ENCODE measurements at regions not wholly inside any gene's neighbourhood (a gene's known extent, or its start where the extent isn't known, plus 50 kb on each side); places are given as distances from the start of the nearest gene placed in this dataset.

GRCh38 chr16:79752396-79752795 is 151.9 kb upstream of the MAF start:
- TF ChIP-seq LEF1 (IDR thresholded peaks at IDR 0.05; ENCODE audit: borderline replicate concordance) (no peak), FOXM1 (IDR thresholded peaks at IDR 0.05; ENCODE audit: borderline replicate concordance) (no peak), FOXK2 (IDR thresholded peaks at IDR 0.05) (no peak), ELF4 (IDR thresholded peaks at IDR 0.05) (no peak), TARDBP (IDR thresholded peaks at IDR 0.05) (no peak), HDGF (IDR thresholded peaks at IDR 0.05; ENCODE audit: borderline replicate concordance) (no peak), ARNT (IDR thresholded peaks at IDR 0.05) (no peak), SUZ12 (IDR thresholded peaks at IDR 0.05) (no peak), SP1 (IDR thresholded peaks at IDR 0.05) (no peak), NFRKB (IDR thresholded peaks at IDR 0.05) (no peak), BHLHE40 (IDR thresholded peaks at IDR 0.05; ENCODE audit: borderline replicate concordance) (no peak), CTBP1 (IDR thresholded peaks at IDR 0.05; ENCODE audit: borderline replicate concordance) (no peak)
